Activated T-helper 2 cell treated with anti-CD3 and anti-CD28 coated beads, Interferon-gamma antibody, Interleukin-2, Interleukin-4, amounts not matched to agents 10 μg/mL and 5 μg/mL and 100 μg/mL, durations not matched to agents 14 hours and 24 hours and 36 hours (primary cell): ENCODE measurements at regions not wholly inside any gene's neighbourhood (a gene's known extent, or its start where the extent isn't known, plus 50 kb on each side); places are given as distances from the start of the nearest gene placed in this dataset.
"Not testable (repeated sequence)": the region's sequence is repeated elsewhere in the genome, so short reads cannot be mapped to it uniquely, and the experiment has no call there.

Experiments
- DNase-seq: peaks from one replicate; pipeline ENCODE4 v3.0.0; 2021; ENCODE audit warnings: low spot score
- H3K27ac Mint-ChIP-seq: one replicate; pipeline ENCODE4 v1.8.0; 2021; ENCODE audit warnings: mixed read lengths
- H3K27me3 Mint-ChIP-seq: one replicate; pipeline ENCODE4 v1.8.0; 2021; ENCODE audit warnings: low read depth, mixed read lengths
- H3K36me3 Mint-ChIP-seq: one replicate; pipeline ENCODE4 v1.8.0; 2021; ENCODE audit warnings: low read depth, mixed read lengths
- H3K4me1 Mint-ChIP-seq: one replicate; pipeline ENCODE4 v1.8.0; 2021; ENCODE audit warnings: low read depth, mixed read lengths
- H3K4me3 Mint-ChIP-seq: one replicate; pipeline ENCODE4 v1.8.0; 2021; ENCODE audit warnings: low read depth, mild to moderate bottlenecking, moderate library complexity, mixed read lengths
- H3K9me3 Mint-ChIP-seq: one replicate; pipeline ENCODE4 v1.8.0; 2021; ENCODE audit warnings: mixed read lengths
- intact Hi-C: fragments of 100-400 bp; cut with micrococcal nuclease; formaldehyde crosslinking; loops from one replicate; pipeline ENCODE4 v1.15.1; 2023

- Mint-ChIP-seq H3K36me3 (peaks cover 42% of the 10 kb centered on the region), H3K4me3 (peak overlapping the region; percentile 1), H3K27me3 (peaks cover 5% of the 10 kb centered on the region), H3K4me1 (peaks cover 31% of the 10 kb centered on the region), H3K27ac (peak overlapping the region; percentile 90), H3K9me3 (no peaks in the 10 kb centered on the region)
- intact Hi-C loops = loop anchor here (1.0 to 5.0 kb wide), 9 partner anchors 8 to 721 kb away; partner anchors contain the start of genes EDEM3 and IVNS1ABP
- no peak for DNase-seq
These were observed 92.1 kb downstream of the NIBAN1 start for GRCh38 chr1:184881941-184882913.

GRCh38 chr1:184879876-184880557, 94.3 kb downstream of the NIBAN1 start:
- peaks cover 37% of the 10 kb centered on the region for H3K36me3 Mint-ChIP-seq
- H3K4me3 Mint-ChIP-seq = no peak overlapping the region
- no peak for DNase-seq
- intact Hi-C loops = loop anchor here (5.0 kb wide), 1 partner anchor 388 kb away; no protein-coding TSS in a partner anchor
- peaks cover 27% of the 10 kb centered on the region for H3K4me1 Mint-ChIP-seq
- H3K27ac Mint-ChIP-seq = no peak overlapping the region
- H3K27me3 Mint-ChIP-seq = peaks cover 11% of the 10 kb centered on the region
- H3K9me3 Mint-ChIP-seq = no peaks in the 10 kb centered on the region

- peaks cover 11% of the 10 kb centered on the region for H3K27me3 Mint-ChIP-seq
- intact Hi-C loops = no loop called here
- H3K27ac Mint-ChIP-seq = no peak overlapping the region
- no peak overlapping the region for H3K4me3 Mint-ChIP-seq
- H3K9me3 Mint-ChIP-seq = no peaks in the 10 kb centered on the region
- no peak for DNase-seq
- H3K4me1 Mint-ChIP-seq = peaks cover 25% of the 10 kb centered on the region
- peaks cover 33% of the 10 kb centered on the region for H3K36me3 Mint-ChIP-seq
These were observed 95.7 kb downstream of the NIBAN1 start for GRCh38 chr1:184878602-184879001.

GRCh38 chr1:184878002-184878401, 96.3 kb downstream of the NIBAN1 start:
- no peak overlapping the region for H3K27ac Mint-ChIP-seq
- H3K4me3 Mint-ChIP-seq = no peak overlapping the region
- peaks cover 33% of the 10 kb centered on the region for H3K36me3 Mint-ChIP-seq
- intact Hi-C loops = no loop called here
- no peak for DNase-seq
- H3K27me3 Mint-ChIP-seq = peaks cover 15% of the 10 kb centered on the region
- H3K4me1 Mint-ChIP-seq = peaks cover 19% of the 10 kb centered on the region
- H3K9me3 Mint-ChIP-seq = no peaks in the 10 kb centered on the region

- Mint-ChIP-seq H3K27me3 (peaks cover 15% of the 10 kb centered on the region), H3K36me3 (peaks cover 29% of the 10 kb centered on the region)
- H3K27ac Mint-ChIP-seq, H3K9me3 Mint-ChIP-seq, DNase-seq, H3K4me3 Mint-ChIP-seq, H3K4me1 Mint-ChIP-seq, intact Hi-C loops: not testable (repeated sequence)
These were observed 98.3 kb downstream of the NIBAN1 start for GRCh38 chr1:184876015-184876414.

- peaks cover 26% of the 10 kb centered on the region for H3K36me3 Mint-ChIP-seq
- H3K4me3 Mint-ChIP-seq = no peak overlapping the region
- DNase-seq = no peak
- H3K27ac Mint-ChIP-seq = no peak overlapping the region
- H3K27me3 Mint-ChIP-seq = peaks cover 12% of the 10 kb centered on the region
- H3K9me3 Mint-ChIP-seq = no peaks in the 10 kb centered on the region
- intact Hi-C loops = no loop called here
- peaks cover 7% of the 10 kb centered on the region for H3K4me1 Mint-ChIP-seq
These were observed 99.1 kb downstream of the NIBAN1 start for GRCh38 chr1:184875218-184875617.

- Mint-ChIP-seq H3K36me3 (peaks cover 32% of the 10 kb centered on the region), H3K4me3 (no peak overlapping the region), H3K4me1 (peaks cover 36% of the 10 kb centered on the region), H3K27me3 (peaks cover 3% of the 10 kb centered on the region), H3K27ac (no peak overlapping the region), H3K9me3 (no peaks in the 10 kb centered on the region)
- no peak for DNase-seq
- intact Hi-C loops = no loop called here
These were observed 104.0 kb downstream of the NIBAN1 start for GRCh38 chr1:184870319-184870718.

- H3K27ac Mint-ChIP-seq = peak overlapping the region; percentile 93
- intact Hi-C loops = loop anchor here (1.0 to 2.0 kb wide), 6 partner anchors 14 to 113 kb away; no protein-coding TSS in a partner anchor
- H3K27me3 Mint-ChIP-seq = peaks cover 1% of the 10 kb centered on the region
- H3K4me1 Mint-ChIP-seq = peaks cover 40% of the 10 kb centered on the region
- peaks cover 34% of the 10 kb centered on the region for H3K36me3 Mint-ChIP-seq
- H3K9me3 Mint-ChIP-seq = peaks cover 4% of the 10 kb centered on the region
- no peak overlapping the region for H3K4me3 Mint-ChIP-seq
- no peak for DNase-seq
These were observed 106.2 kb downstream of the NIBAN1 start for GRCh38 chr1:184867866-184868689.

GRCh38 chr1:184866991-184867788, 107.1 kb downstream of the NIBAN1 start:
- peaks cover 4% of the 10 kb centered on the region for H3K9me3 Mint-ChIP-seq
- intact Hi-C loops = loop anchor here (1.0 to 2.0 kb wide), 6 partner anchors 15 to 112 kb away; no protein-coding TSS in a partner anchor
- H3K27ac Mint-ChIP-seq = peak overlapping the region; percentile 93
- peak overlapping the region; percentile 60 for H3K4me3 Mint-ChIP-seq
- H3K36me3 Mint-ChIP-seq = peaks cover 32% of the 10 kb centered on the region
- H3K4me1 Mint-ChIP-seq = peaks cover 40% of the 10 kb centered on the region
- H3K27me3 Mint-ChIP-seq = peaks cover 4% of the 10 kb centered on the region
- peak; percentile 53 for DNase-seq

GRCh38 chr1:184866586-184866985, 107.7 kb downstream of the NIBAN1 start:
- DNase-seq = no peak
- Mint-ChIP-seq H3K9me3 (peaks cover 4% of the 10 kb centered on the region), H3K27ac (peak overlapping the region; percentile 93), H3K36me3 (peaks cover 29% of the 10 kb centered on the region), H3K27me3 (peaks cover 6% of the 10 kb centered on the region), H3K4me3 (peak overlapping the region; percentile 60), H3K4me1 (peaks cover 40% of the 10 kb centered on the region)
- intact Hi-C loops = loop anchor here (2.0 kb wide), 1 partner anchor 22 kb away; no protein-coding TSS in a partner anchor

- H3K27me3 Mint-ChIP-seq = peaks cover 6% of the 10 kb centered on the region
- peaks cover 28% of the 10 kb centered on the region for H3K36me3 Mint-ChIP-seq
- no peak for DNase-seq
- H3K4me1 Mint-ChIP-seq = peaks cover 41% of the 10 kb centered on the region
- H3K27ac Mint-ChIP-seq = no peak overlapping the region
- no peak overlapping the region for H3K4me3 Mint-ChIP-seq
- intact Hi-C loops = loop anchor here (2.0 kb wide), 1 partner anchor 21 kb away; no protein-coding TSS in a partner anchor
- peaks cover 4% of the 10 kb centered on the region for H3K9me3 Mint-ChIP-seq
These were observed 108.5 kb downstream of the NIBAN1 start for GRCh38 chr1:184865831-184866230.
